ENCODE measurements at regions not wholly inside any gene's neighbourhood (a gene's known extent, or its start where the extent isn't known, plus 50 kb on each side); places are given as distances from the start of the nearest gene placed in this dataset.

DNA sequence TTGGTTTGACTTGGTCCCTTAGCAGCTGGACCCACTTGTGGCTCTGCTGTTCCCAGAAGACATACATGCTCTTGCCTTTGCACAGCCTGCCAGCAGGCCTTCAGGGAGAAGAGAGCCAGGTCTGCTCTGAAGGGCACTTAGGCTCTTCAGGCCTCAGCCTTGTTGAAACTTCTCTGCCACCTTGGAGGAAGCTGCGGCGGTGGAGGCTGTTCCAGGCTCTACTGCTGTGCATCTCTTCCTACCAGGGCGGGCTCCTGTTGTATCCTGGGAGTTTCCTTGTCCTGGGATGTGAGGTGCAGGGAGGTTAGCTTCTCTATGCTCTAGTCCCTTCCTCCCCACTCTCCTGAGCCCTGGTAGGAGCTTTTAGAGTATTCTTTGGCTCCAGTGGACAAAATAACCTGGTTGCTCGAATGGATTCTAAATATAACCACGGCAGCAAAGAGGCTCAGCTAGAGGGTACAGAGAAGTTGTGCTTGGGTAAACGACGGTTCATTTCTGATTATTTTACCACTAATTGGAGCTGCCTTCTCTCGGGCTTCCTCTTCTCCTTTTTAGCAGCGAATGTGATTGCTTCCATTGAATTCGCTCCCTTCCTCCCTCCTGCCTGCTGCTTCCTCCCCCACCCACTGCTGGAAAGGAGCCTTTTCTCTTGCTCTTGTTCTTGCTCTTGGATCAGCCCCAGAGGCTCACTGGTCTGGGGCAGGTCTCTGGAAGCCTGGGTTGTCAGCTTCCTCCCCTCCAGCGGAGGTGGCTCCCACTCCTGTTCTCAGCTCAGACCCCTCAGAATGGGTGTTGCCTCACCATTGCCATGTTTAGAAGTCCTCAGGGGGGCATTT is 126.6 kb upstream of the CACNA1E start:
- peaks cover 2% of the 10 kb centered on the region for H3K36me3 Mint-ChIP-seq (ENCODE audit: insufficient read depth)
- H3K27ac Mint-ChIP-seq (ENCODE audit: low read depth): no peak overlapping the region
- H3K27me3 Mint-ChIP-seq: peaks cover 34% of the 10 kb centered on the region
- H3K4me1 Mint-ChIP-seq: no peaks in the 10 kb centered on the region
- DNase-seq (ENCODE audit: low spot score in 2 of 2) (no peak), ATAC-seq (replicated peaks; ENCODE audit: extremely low read depth, poor library complexity, severe bottlenecking) (no peak)
- no peaks in the 10 kb centered on the region for H3K9me3 Mint-ChIP-seq
- H3K4me3 Mint-ChIP-seq: no peak overlapping the region

- peaks cover 34% of the 10 kb centered on the region for H3K27me3 Mint-ChIP-seq
- H3K27ac Mint-ChIP-seq (ENCODE audit: low read depth): no peak overlapping the region
- DNase-seq (ENCODE audit: low spot score in 2 of 2) (no peak), ATAC-seq (replicated peaks; ENCODE audit: extremely low read depth, poor library complexity, severe bottlenecking) (no peak)
- no peaks in the 10 kb centered on the region for H3K4me1 Mint-ChIP-seq
- H3K4me3 Mint-ChIP-seq: no peak overlapping the region
- peaks cover 2% of the 10 kb centered on the region for H3K36me3 Mint-ChIP-seq (ENCODE audit: insufficient read depth)
- H3K9me3 Mint-ChIP-seq: no peaks in the 10 kb centered on the region
Observed at GRCh38 chr1:181359012-181359411, 124.3 kb upstream of the CACNA1E start.

GRCh38 chr1:181364801-181365200 is 118.5 kb upstream of the CACNA1E start:
- ATAC-seq (replicated peaks; ENCODE audit: extremely low read depth, poor library complexity, severe bottlenecking) (no peak), DNase-seq (ENCODE audit: low spot score in 2 of 2) (no peak)
- Mint-ChIP-seq H3K27ac (ENCODE audit: low read depth) (no peak overlapping the region), H3K27me3 (peaks cover 8% of the 10 kb centered on the region), H3K4me3 (no peak overlapping the region), H3K36me3 (ENCODE audit: insufficient read depth) (no peaks in the 10 kb centered on the region), H3K4me1 (no peaks in the 10 kb centered on the region), H3K9me3 (no peaks in the 10 kb centered on the region)

- ATAC-seq (replicated peaks; ENCODE audit: extremely low read depth, poor library complexity, severe bottlenecking): no peak
- no peaks in the 10 kb centered on the region for H3K36me3 Mint-ChIP-seq (ENCODE audit: insufficient read depth)
- no peaks in the 10 kb centered on the region for H3K27me3 Mint-ChIP-seq
- DNase-seq (ENCODE audit: low spot score in 2 of 2): no peak
- H3K9me3 Mint-ChIP-seq: no peaks in the 10 kb centered on the region
- no peak overlapping the region for H3K27ac Mint-ChIP-seq (ENCODE audit: low read depth)
- H3K4me3 Mint-ChIP-seq: no peak overlapping the region
- H3K4me1 Mint-ChIP-seq: no peaks in the 10 kb centered on the region
Observed at GRCh38 chr1:181366910-181367309, 116.4 kb upstream of the CACNA1E start.

DNA sequence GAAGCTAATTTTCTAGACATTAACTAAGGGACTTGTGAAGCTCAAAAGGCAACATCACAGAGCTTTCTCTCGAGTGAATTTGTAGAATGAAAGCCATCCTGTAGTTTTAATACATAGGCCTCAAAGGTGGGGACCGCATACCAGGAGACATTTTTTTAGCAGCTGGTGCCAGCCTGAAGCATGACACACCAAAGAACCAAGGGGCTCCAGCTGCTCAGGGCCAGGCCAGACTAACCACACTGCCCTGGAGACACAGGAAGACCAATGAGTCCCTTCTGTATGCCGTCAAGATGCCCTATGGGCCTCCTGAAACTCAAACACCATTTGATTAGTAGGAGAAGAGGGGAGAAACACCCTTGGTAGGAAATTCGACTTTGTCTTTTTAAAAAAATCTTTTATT is 113.9 kb upstream of the CACNA1E start:
- no peaks in the 10 kb centered on the region for H3K36me3 Mint-ChIP-seq (ENCODE audit: insufficient read depth)
- no peaks in the 10 kb centered on the region for H3K9me3 Mint-ChIP-seq
- DNase-seq (ENCODE audit: low spot score in 2 of 2) (no peak), ATAC-seq (replicated peaks; ENCODE audit: extremely low read depth, poor library complexity, severe bottlenecking) (no peak)
- H3K27ac Mint-ChIP-seq (ENCODE audit: low read depth): no peak overlapping the region
- no peaks in the 10 kb centered on the region for H3K4me1 Mint-ChIP-seq
- H3K27me3 Mint-ChIP-seq: no peaks in the 10 kb centered on the region
- H3K4me3 Mint-ChIP-seq: no peak overlapping the region

GRCh38 chr1:181383695-181384094 is 99.6 kb upstream of the CACNA1E start:
- H3K4me3 Mint-ChIP-seq: no peak overlapping the region
- DNase-seq (ENCODE audit: low spot score in 2 of 2) (no peak), ATAC-seq (replicated peaks; ENCODE audit: extremely low read depth, poor library complexity, severe bottlenecking) (no peak)
- no peak overlapping the region for H3K27ac Mint-ChIP-seq (ENCODE audit: low read depth)
- H3K9me3 Mint-ChIP-seq: no peaks in the 10 kb centered on the region
- H3K27me3 Mint-ChIP-seq: peaks cover 20% of the 10 kb centered on the region
- H3K4me1 Mint-ChIP-seq: no peaks in the 10 kb centered on the region
- no peaks in the 10 kb centered on the region for H3K36me3 Mint-ChIP-seq (ENCODE audit: insufficient read depth)

- no peaks in the 10 kb centered on the region for H3K9me3 Mint-ChIP-seq
- H3K36me3 Mint-ChIP-seq (ENCODE audit: insufficient read depth): no peaks in the 10 kb centered on the region
- peaks cover 8% of the 10 kb centered on the region for H3K27me3 Mint-ChIP-seq
- no peak overlapping the region for H3K27ac Mint-ChIP-seq (ENCODE audit: low read depth)
- H3K4me3 Mint-ChIP-seq: no peak overlapping the region
- DNase-seq (ENCODE audit: low spot score in 2 of 2): no peak
- ATAC-seq (replicated peaks; ENCODE audit: extremely low read depth, poor library complexity, severe bottlenecking): no peak
- no peaks in the 10 kb centered on the region for H3K4me1 Mint-ChIP-seq
Observed at GRCh38 chr1:181386340-181386739, 97.0 kb upstream of the CACNA1E start.

DNA sequence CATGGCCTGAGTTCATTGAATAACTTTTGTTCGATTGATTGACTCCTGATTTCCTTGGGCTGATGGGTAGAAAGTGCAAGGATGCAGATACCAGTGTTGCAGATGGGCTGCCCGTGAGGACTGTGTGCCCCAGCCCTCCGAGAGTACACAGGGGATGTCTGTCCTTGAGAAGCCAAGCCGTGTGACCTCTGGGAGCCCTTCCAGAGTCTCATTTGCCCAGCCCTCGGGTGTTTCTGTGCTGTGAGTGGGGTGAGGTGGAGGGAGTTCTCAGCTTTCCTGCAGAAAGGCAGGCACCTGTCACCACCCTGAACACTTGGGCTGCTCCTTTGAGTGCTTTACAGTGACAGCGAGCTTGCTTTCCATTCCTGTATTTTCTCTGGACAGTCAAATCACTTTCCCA is 96.4 kb upstream of the CACNA1E start:
- DNase-seq (ENCODE audit: low spot score in 2 of 2) (no peak), ATAC-seq (replicated peaks; ENCODE audit: extremely low read depth, poor library complexity, severe bottlenecking) (no peak)
- no peak overlapping the region for H3K4me3 Mint-ChIP-seq
- peaks cover 5% of the 10 kb centered on the region for H3K4me1 Mint-ChIP-seq
- H3K27ac Mint-ChIP-seq (ENCODE audit: low read depth): no peak overlapping the region
- H3K9me3 Mint-ChIP-seq: no peaks in the 10 kb centered on the region
- peaks cover 8% of the 10 kb centered on the region for H3K27me3 Mint-ChIP-seq
- no peaks in the 10 kb centered on the region for H3K36me3 Mint-ChIP-seq (ENCODE audit: insufficient read depth)

DNA sequence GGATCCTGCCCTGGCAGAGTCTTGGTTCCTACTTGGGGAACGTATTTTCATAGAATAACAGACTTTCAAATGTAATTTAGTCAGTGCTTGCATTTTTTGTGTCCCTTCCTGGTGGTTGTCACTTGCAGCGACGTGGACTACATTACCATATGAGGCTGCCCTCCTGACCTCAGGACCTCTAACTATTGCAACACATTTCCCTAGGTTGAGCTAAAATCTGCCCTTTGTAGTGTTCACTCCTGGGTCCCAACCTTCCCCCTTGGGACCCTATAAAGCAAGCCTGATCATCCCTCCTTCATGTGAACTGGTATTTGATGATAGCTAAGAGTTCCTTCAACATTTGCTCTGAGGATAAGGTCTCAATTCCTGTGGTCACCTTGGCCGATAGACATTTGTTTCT is 95.6 kb upstream of the CACNA1E start:
- peaks cover 9% of the 10 kb centered on the region for H3K4me1 Mint-ChIP-seq
- H3K36me3 Mint-ChIP-seq (ENCODE audit: insufficient read depth): no peaks in the 10 kb centered on the region
- H3K9me3 Mint-ChIP-seq: no peaks in the 10 kb centered on the region
- H3K27ac Mint-ChIP-seq (ENCODE audit: low read depth): no peak overlapping the region
- DNase-seq (ENCODE audit: low spot score in 2 of 2) (no peak), ATAC-seq (replicated peaks; ENCODE audit: extremely low read depth, poor library complexity, severe bottlenecking) (no peak)
- H3K4me3 Mint-ChIP-seq: no peak overlapping the region
- H3K27me3 Mint-ChIP-seq: peaks cover 8% of the 10 kb centered on the region

DNA sequence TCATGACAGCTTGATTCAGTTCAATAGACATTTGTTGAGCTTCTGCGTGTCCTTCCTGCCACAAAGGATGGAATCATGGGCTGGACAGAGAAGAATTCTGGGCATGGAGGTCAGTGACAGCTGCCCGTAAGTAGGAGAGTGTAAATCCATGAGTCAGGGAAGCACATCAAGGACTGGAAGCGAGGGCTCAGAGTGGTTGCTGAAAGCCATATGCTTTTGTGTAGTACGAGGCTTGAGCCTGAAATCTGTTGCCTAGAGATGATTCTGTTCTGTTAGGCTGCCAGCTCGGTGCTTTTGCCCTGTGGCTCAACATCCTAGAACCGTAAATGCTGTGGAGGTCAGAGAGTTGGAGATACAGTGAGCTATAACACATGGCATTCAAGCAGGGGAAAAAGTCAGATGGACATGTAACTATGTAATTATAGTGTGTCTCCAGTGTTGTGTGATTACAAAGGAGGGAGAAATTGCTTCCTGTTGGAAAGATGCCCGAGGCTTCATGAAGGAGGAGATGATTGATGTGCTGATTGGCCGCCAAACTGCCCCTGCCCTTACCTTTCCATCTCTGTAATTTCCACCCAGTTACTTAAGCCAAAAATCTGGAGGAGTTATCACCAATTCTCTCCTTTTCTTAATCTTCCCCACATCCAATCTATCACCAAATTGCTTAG is 92.8 kb upstream of the CACNA1E start:
- peaks cover 11% of the 10 kb centered on the region for H3K4me1 Mint-ChIP-seq
- ATAC-seq (replicated peaks; ENCODE audit: extremely low read depth, poor library complexity, severe bottlenecking) (no peak), DNase-seq (ENCODE audit: low spot score in 2 of 2) (no peak)
- H3K36me3 Mint-ChIP-seq (ENCODE audit: insufficient read depth): no peaks in the 10 kb centered on the region
- no peak overlapping the region for H3K27ac Mint-ChIP-seq (ENCODE audit: low read depth)
- peaks cover 8% of the 10 kb centered on the region for H3K27me3 Mint-ChIP-seq
- H3K9me3 Mint-ChIP-seq: no peaks in the 10 kb centered on the region
- H3K4me3 Mint-ChIP-seq: no peak overlapping the region

GRCh38 chr1:181391301-181391900 is 91.9 kb upstream of the CACNA1E start:
- no peaks in the 10 kb centered on the region for H3K27me3 Mint-ChIP-seq
- H3K4me3 Mint-ChIP-seq: no peak overlapping the region
- no peak for DNase-seq (ENCODE audit: low spot score in 2 of 2)
- no peaks in the 10 kb centered on the region for H3K9me3 Mint-ChIP-seq
- H3K36me3 Mint-ChIP-seq (ENCODE audit: insufficient read depth): no peaks in the 10 kb centered on the region
- no peak overlapping the region for H3K27ac Mint-ChIP-seq (ENCODE audit: low read depth)
- H3K4me1 Mint-ChIP-seq: peaks cover 11% of the 10 kb centered on the region
- ATAC-seq (replicated peaks; ENCODE audit: extremely low read depth, poor library complexity, severe bottlenecking): no peak

GRCh38 chr1:181392133-181392532 is 91.2 kb upstream of the CACNA1E start:
- Mint-ChIP-seq H3K4me3 (no peak overlapping the region), H3K36me3 (ENCODE audit: insufficient read depth) (no peaks in the 10 kb centered on the region), H3K27ac (ENCODE audit: low read depth) (peak overlapping the region; percentile 1), H3K27me3 (no peaks in the 10 kb centered on the region), H3K9me3 (no peaks in the 10 kb centered on the region), H3K4me1 (peaks cover 11% of the 10 kb centered on the region)
- no peak for DNase-seq (ENCODE audit: low spot score in 2 of 2)
- ATAC-seq (replicated peaks; ENCODE audit: extremely low read depth, poor library complexity, severe bottlenecking): no peak

Measured in central memory CD8-positive, alpha-beta T cell (primary cell).